ENCODE measurements at regions not wholly inside any gene's neighbourhood (a gene's known extent, or its start where the extent isn't known, plus 50 kb on each side); places are given as distances from the start of the nearest gene placed in this dataset.

DNA sequence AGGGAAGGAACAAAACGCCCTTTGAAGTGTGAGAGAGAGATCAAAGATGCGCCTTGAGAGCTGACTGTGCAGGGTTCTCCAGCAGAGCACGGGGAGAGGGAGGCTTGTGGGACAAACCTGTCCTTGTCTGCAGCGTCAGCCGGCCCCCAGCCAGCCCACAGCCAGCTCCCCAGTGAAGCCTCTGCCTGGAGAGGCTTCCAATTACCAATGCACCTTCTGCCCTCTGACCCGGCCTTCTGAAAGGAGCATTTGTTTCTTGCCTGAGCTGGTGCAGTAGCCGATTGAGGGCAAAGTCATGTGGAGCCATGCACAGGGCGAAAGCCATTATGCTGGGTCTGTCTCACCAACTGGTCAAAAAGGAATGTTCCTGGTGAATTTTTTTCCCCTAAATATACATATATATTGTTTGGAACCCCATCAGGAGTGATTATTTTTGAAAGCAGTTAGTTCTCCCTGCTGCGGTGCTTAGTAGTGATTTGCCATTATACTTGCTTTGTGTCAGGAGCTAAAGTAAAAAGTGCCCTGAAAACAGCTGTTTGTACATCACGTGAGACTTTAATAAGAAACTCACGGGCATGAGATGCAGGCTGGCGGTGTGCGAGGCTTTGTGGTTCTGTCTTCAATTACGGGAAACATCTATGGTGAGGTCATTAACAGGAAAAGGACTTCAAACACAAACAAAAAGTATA lies 268.6 kb downstream of the KLF6 start:
- Mint-ChIP-seq H3K27me3 (ENCODE audit: low read depth) (no peaks in the 10 kb centered on the region), H3K27ac (no peak overlapping the region)

GRCh38 chr10:3514691-3515090 lies 270.3 kb downstream of the KLF6 start:
- DNase-seq (ENCODE audit: low spot score in 2 of 2, unreplicated experiment in 2 of 2) = no peak
- H3K36me3 Mint-ChIP-seq = no peaks in the 10 kb centered on the region
- TF ChIP-seq CTCF (IDR thresholded peaks at IDR 0.05; ENCODE audit: unreplicated experiment) = no peak
- H3K4me3 Mint-ChIP-seq = no peak overlapping the region
- H3K4me1 Mint-ChIP-seq = peaks cover 2% of the 10 kb centered on the region
- no peak overlapping the region for H3K27ac Mint-ChIP-seq
- peaks cover 8% of the 10 kb centered on the region for H3K9me3 Mint-ChIP-seq
- H3K27me3 Mint-ChIP-seq (ENCODE audit: low read depth) = no peaks in the 10 kb centered on the region

More for the DNA sequence above, 268.6 kb downstream of the KLF6 start:
- TF ChIP-seq CTCF (IDR thresholded peaks at IDR 0.05; ENCODE audit: unreplicated experiment) = no peak
- DNase-seq (ENCODE audit: low spot score in 2 of 2, unreplicated experiment in 2 of 2) = no peak
- Mint-ChIP-seq H3K36me3 (no peaks in the 10 kb centered on the region), H3K4me3 (no peak overlapping the region), H3K9me3 (peaks cover 8% of the 10 kb centered on the region), H3K4me1 (peaks cover 2% of the 10 kb centered on the region)

GRCh38 chr10:3512263-3512662 lies 272.7 kb downstream of the KLF6 start:
- H3K36me3 Mint-ChIP-seq = no peaks in the 10 kb centered on the region
- no peak overlapping the region for H3K4me3 Mint-ChIP-seq
- no peak overlapping the region for H3K27ac Mint-ChIP-seq
- peaks cover 13% of the 10 kb centered on the region for H3K9me3 Mint-ChIP-seq
- no peak for DNase-seq (ENCODE audit: low spot score in 2 of 2, unreplicated experiment in 2 of 2)
- peaks cover 2% of the 10 kb centered on the region for H3K4me1 Mint-ChIP-seq
- H3K27me3 Mint-ChIP-seq (ENCODE audit: low read depth) = no peaks in the 10 kb centered on the region
- no peak for TF ChIP-seq CTCF (IDR thresholded peaks at IDR 0.05; ENCODE audit: unreplicated experiment)

DNA sequence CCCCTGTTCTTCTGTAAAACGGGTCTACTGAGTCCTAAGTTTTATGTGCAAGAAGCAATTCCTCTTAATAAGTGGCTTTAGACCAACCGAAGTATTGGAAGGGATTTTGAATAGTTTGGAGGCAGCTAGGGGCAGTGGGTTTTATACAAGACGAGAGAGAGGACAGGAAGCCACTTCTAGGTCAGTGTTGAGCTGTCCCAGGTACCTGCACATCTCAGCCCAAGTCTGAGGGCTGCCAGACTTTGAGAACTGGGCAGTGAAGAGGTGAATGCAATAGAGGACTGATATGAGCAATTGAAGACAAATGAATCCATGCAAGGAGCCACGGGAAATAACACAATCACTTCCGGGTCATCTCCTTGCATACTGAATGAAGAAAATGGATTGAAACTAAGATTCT lies 273.5 kb downstream of the KLF6 start:
- Mint-ChIP-seq H3K4me1 (peaks cover 2% of the 10 kb centered on the region), H3K27ac (no peak overlapping the region), H3K27me3 (ENCODE audit: low read depth) (no peaks in the 10 kb centered on the region), H3K4me3 (no peak overlapping the region), H3K9me3 (peaks cover 9% of the 10 kb centered on the region), H3K36me3 (no peaks in the 10 kb centered on the region)
- TF ChIP-seq CTCF (IDR thresholded peaks at IDR 0.05; ENCODE audit: unreplicated experiment) = no peak
- DNase-seq (ENCODE audit: low spot score in 2 of 2, unreplicated experiment in 2 of 2) = no peak

GRCh38 chr10:3510741-3511140 lies 274.3 kb downstream of the KLF6 start:
- no peak overlapping the region for H3K27ac Mint-ChIP-seq
- H3K9me3 Mint-ChIP-seq = peaks cover 9% of the 10 kb centered on the region
- DNase-seq (ENCODE audit: low spot score in 2 of 2, unreplicated experiment in 2 of 2) = no peak
- no peak for TF ChIP-seq CTCF (IDR thresholded peaks at IDR 0.05; ENCODE audit: unreplicated experiment)
- no peaks in the 10 kb centered on the region for H3K4me1 Mint-ChIP-seq
- H3K27me3 Mint-ChIP-seq (ENCODE audit: low read depth) = no peaks in the 10 kb centered on the region
- H3K36me3 Mint-ChIP-seq = no peaks in the 10 kb centered on the region
- no peak overlapping the region for H3K4me3 Mint-ChIP-seq

DNA sequence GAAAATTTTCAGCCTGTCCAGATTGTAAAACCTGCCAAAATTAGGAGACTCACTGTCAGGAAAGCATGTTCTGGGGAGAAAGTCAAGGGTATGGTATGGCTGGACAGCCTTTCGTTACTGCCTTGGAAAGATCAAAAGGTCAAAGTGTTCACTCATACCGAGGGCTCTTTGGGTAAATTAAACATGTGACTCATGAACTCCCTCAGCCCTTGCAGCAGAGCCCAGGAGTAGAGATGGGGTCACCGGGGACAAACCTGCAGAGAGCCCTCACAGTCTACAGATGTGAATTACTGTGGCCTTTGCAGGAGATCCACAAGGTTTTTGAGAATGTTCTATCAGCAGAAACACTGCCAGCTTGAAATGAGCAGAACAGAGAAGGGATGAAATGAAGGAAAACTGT lies 275.7 kb downstream of the KLF6 start:
- no peak for TF ChIP-seq CTCF (IDR thresholded peaks at IDR 0.05; ENCODE audit: unreplicated experiment)
- Mint-ChIP-seq H3K4me3 (no peak overlapping the region), H3K27ac (no peak overlapping the region), H3K27me3 (ENCODE audit: low read depth) (no peaks in the 10 kb centered on the region), H3K4me1 (no peaks in the 10 kb centered on the region), H3K9me3 (peaks cover 9% of the 10 kb centered on the region), H3K36me3 (no peaks in the 10 kb centered on the region)
- no peak for DNase-seq (ENCODE audit: low spot score in 2 of 2, unreplicated experiment in 2 of 2)

Measured in mesothelial cell of epicardium (in vitro differentiated cells).